PFSK-1 (cell line): ENCODE measurements at regions not wholly inside any gene's neighbourhood (a gene's known extent, or its start where the extent isn't known, plus 50 kb on each side); places are given as distances from the start of the nearest gene placed in this dataset.

Experiments
- TAF1 ChIP-seq: IDR thresholded peaks from 2 replicates; pipeline ENCODE4 v1.6.1; 2012; ENCODE audit warnings: low read length, control low read depth, borderline replicate concordance; ENCODE audit not compliant: insufficient read depth
- TF ChIP-seq, protein P1 (sequence below), 2 experiments: IDR thresholded peaks; 2 replicates each; pipeline versions ENCODE4 v1.6.1 to v1.8.0; 2011 to 2012; ENCODE audit warnings: low read depth in 2 of 2, low read length in 2 of 2, control low read depth in 1 of 2, inconsistent platforms in 1 of 2, mild to moderate bottlenecking in 1 of 2, moderate library complexity in 1 of 2; ENCODE audit not compliant: insufficient read depth in 1 of 2

DNA sequence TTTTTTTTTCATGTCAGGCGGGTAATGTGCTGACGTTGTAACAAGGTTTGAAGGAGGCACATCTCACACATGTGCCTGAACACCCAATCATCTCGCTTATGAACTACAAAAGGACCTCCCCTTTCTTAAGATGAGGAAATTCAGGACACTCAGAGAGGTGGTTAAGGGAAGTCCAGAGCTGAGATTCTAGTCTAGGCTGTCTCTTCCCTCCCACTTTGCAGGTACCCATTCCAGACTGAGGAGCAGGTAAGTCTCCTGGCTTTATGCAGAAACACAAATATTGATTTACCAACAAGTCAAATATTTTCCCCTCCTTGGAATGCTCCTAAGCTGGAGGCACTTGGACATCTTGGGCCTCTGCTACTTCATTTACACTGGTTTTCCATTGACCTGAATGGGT, 122.9 kb upstream of the CADM1 start:
- TF ChIP-seq, protein P1, sequence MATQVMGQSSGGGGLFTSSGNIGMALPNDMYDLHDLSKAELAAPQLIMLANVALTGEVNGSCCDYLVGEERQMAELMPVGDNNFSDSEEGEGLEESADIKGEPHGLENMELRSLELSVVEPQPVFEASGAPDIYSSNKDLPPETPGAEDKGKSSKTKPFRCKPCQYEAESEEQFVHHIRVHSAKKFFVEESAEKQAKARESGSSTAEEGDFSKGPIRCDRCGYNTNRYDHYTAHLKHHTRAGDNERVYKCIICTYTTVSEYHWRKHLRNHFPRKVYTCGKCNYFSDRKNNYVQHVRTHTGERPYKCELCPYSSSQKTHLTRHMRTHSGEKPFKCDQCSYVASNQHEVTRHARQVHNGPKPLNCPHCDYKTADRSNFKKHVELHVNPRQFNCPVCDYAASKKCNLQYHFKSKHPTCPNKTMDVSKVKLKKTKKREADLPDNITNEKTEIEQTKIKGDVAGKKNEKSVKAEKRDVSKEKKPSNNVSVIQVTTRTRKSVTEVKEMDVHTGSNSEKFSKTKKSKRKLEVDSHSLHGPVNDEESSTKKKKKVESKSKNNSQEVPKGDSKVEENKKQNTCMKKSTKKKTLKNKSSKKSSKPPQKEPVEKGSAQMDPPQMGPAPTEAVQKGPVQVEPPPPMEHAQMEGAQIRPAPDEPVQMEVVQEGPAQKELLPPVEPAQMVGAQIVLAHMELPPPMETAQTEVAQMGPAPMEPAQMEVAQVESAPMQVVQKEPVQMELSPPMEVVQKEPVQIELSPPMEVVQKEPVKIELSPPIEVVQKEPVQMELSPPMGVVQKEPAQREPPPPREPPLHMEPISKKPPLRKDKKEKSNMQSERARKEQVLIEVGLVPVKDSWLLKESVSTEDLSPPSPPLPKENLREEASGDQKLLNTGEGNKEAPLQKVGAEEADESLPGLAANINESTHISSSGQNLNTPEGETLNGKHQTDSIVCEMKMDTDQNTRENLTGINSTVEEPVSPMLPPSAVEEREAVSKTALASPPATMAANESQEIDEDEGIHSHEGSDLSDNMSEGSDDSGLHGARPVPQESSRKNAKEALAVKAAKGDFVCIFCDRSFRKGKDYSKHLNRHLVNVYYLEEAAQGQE (IDR thresholded peaks at IDR 0.05; ENCODE audit: insufficient read depth in 1 of 2, low read depth in 2 of 2, low read length in 2 of 2), result no peak
- no peak for TF ChIP-seq TAF1
